NT2/D1 (cell line): ENCODE measurements at regions not wholly inside any gene's neighbourhood (a gene's known extent, or its start where the extent isn't known, plus 50 kb on each side); places are given as distances from the start of the nearest gene placed in this dataset.

Experiments
- DNase-seq: peaks from one replicate; pipeline ENCODE4 v3.0.0-alpha.2; 2011; ENCODE audit warnings: low read depth, low spot score
- H3K27me3 ChIP-seq: 2 replicates; pipeline ENCODE4 v1.6.0; 2011; ENCODE audit warnings: mild to moderate bottlenecking; ENCODE audit not compliant: insufficient read length, insufficient read depth
- H3K36me3 ChIP-seq: 2 replicates; pipeline ENCODE4 v1.6.1; 2011; ENCODE audit warnings: mild to moderate bottlenecking, low read length, mixed read lengths; ENCODE audit not compliant: insufficient read depth, insufficient read length
- H3K4me1 ChIP-seq: 2 replicates; pipeline ENCODE4 v1.5.1; 2011; ENCODE audit not compliant: insufficient read depth, insufficient read length
- H3K4me3 ChIP-seq: 2 replicates; pipeline ENCODE4 v1.5.1; 2011; ENCODE audit warnings: low read depth; ENCODE audit not compliant: insufficient read length
- H3K9ac ChIP-seq: 2 replicates; pipeline ENCODE4 v1.6.0; 2011; ENCODE audit warnings: low read depth; ENCODE audit not compliant: insufficient read length
- H3K9me3 ChIP-seq: 2 replicates; pipeline ENCODE4 v1.5.1; 2011; ENCODE audit warnings: mild to moderate bottlenecking, low read length; ENCODE audit not compliant: insufficient read depth
- SUZ12 ChIP-seq: IDR thresholded peaks from 2 replicates; pipeline ENCODE4 v1.6.1; 2011; ENCODE audit not compliant: insufficient read length, insufficient read depth; ENCODE audit errors: extremely low read depth
- YY1 ChIP-seq: IDR thresholded peaks from 2 replicates; pipeline ENCODE4 v1.6.1; 2011; ENCODE audit not compliant: insufficient read length, insufficient read depth
- ZNF274 ChIP-seq: IDR thresholded peaks from 2 replicates; pipeline ENCODE4 v1.6.1; 2011; ENCODE audit warnings: mild to moderate bottlenecking, low read depth, low read length

DNA sequence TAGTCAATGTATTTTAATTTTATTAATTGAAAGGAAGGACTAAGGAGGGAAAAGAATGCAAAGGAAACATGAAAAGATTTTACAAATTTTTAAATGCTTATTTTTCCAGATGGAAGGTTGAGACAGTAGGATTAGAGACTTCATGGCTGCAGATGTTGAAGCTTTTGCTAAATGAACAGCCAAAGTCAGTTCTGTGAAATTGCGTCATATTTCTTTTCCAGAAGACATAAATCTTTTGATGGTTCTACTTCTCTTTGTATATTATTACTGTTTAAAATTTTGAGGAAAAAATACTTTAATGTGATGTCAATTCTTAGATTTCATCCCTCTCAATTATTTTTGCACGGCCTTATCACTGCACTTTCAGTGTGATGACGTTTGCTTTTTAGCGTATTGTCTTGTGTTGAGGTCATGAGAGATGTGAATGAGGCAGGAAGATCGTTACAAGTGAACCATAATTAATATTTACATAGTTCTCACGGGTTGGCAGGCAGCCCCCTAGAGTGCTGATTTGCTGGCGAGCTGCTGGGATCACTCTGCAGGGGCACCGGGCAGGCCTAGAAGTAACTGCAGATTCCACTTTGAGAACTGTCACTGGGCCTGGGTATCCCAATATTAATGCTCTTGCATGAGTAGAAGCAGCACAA, 158.1 kb downstream of the TBXT start:
- no peak overlapping the region for H3K9ac ChIP-seq
- DNase-seq = no peak
- no peaks in the 10 kb centered on the region for H3K36me3 ChIP-seq
- H3K4me1 ChIP-seq = no peaks in the 10 kb centered on the region
- TF ChIP-seq ZNF274 (no peak), SUZ12 (no peak), YY1 (no peak)
- no peaks in the 10 kb centered on the region for H3K9me3 ChIP-seq
- peaks cover 64% of the 10 kb centered on the region for H3K27me3 ChIP-seq
- H3K4me3 ChIP-seq = no peak overlapping the region

DNA sequence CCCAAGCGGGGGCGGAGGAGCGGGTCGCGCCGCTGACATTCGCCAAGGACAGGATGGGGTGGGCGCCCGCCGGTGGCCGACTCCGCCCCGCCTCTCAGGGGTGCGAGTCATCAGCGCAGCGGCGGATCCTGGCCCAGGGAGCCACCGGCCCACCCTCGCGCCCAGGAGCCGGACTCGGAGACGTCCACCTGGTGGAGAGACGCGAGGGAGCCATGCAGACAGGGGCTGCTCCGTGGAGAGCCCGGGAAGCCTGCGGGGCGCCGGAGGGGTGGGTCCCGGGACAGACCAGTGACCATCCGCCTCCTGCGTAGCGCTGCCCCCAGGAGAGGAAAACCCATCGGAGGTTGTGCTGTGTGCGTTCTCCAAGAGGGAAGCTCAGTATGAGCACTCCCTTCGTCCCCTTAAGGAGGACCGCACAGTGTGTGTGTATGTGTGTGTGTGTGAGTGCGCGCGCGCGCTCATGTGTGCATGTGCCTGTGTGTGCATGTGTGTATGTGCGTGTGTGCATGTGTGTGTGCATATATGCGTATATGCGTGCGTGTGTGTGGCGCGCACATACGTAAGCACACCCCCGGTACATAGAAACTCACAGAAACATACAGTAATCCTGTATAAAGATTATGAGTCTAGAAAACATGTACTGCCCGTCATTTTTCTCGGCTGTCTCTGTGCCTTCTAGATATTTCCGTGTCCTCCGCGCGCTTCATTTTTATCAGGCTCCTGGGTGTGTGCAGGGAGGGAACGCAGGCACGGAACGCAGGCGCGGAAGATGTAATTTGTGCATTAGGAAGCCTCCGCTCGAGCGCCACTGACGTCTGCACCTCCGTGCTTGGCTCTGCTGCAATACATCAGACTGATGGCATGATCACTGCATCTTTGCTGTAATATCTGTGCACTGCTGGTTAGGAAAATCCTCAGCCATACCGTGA, 158.9 kb downstream of the TBXT start:
- TF ChIP-seq ZNF274 = no peak
- no peak for TF ChIP-seq YY1
- no peak for TF ChIP-seq SUZ12
- no peaks in the 10 kb centered on the region for H3K4me1 ChIP-seq
- H3K9ac ChIP-seq = peak overlapping the region; percentile 56
- H3K36me3 ChIP-seq = no peaks in the 10 kb centered on the region
- peaks cover 64% of the 10 kb centered on the region for H3K27me3 ChIP-seq
- H3K4me3 ChIP-seq = peak overlapping the region; percentile 50
- H3K9me3 ChIP-seq = no peaks in the 10 kb centered on the region
- no peak for DNase-seq

DNA sequence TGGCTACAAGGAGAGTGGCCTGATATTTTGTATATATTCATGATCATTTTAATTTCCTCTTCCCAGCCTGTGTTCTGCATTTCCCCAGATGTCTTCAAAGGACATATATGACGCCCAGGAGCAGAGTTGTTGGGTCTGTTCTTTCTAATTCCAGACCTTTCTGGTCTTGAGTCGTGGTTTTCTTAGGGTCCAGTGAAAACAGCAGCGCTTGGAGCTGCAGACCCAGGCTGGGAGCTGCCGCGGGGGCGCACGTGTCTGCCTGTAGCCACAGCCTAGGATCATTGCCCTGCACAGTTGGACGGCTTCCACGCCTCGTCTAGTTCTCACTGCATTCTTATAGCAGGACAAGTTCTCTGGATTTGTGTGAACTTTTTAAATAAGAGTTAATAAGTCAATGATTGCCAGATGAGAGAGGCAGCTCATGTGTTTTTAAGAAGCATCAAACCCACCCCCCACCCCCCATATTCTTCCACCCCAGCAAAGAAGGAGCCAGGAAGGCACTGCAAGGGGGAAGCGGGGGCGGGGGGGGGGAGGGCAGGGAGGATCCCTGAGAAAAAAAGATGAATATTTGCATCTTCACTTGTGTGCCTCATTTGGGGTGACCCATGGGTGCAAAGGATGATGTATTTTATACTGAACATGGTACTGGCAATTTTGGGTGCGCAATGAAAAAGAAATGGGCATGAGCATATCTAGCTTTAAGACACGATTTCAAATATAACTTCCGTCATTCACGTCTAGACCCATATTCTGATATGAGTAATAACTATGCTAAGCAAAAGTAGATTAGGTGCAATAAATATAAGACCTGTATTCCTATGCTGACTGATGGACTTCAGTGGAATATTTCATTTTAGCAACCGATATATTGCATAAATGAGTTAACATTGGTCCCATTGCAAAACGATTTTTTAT, 160.0 kb downstream of the TBXT start:
- peak overlapping the region; percentile 9 for H3K4me3 ChIP-seq
- no peaks in the 10 kb centered on the region for H3K9me3 ChIP-seq
- H3K36me3 ChIP-seq = no peaks in the 10 kb centered on the region
- no peak for DNase-seq
- TF ChIP-seq ZNF274 = no peak
- no peak for TF ChIP-seq YY1
- no peaks in the 10 kb centered on the region for H3K4me1 ChIP-seq
- peaks cover 64% of the 10 kb centered on the region for H3K27me3 ChIP-seq
- H3K9ac ChIP-seq = no peak overlapping the region

DNA sequence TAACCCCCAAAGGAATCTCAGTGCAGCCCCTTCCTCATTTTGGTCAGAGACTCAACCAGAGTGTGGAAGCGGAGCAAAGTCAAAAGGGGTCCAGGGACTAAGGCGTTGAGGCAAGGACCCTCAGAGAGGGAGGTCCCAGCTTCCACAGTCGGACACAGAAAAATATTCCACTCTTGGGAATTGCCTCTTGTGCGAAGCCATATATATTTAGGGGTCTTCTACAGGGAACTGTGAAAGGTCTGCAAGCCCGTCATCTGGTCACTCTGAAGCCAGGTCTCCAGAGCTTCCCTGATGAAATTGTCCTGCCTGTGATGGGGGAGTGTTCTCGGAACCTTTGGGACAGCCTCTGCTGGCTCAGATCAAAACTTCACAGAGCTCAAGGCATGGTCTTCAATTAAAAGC, 160.8 kb downstream of the TBXT start:
- TF ChIP-seq SUZ12 (no peak), ZNF274 (no peak), YY1 (no peak)
- H3K36me3 ChIP-seq = no peaks in the 10 kb centered on the region
- peaks cover 63% of the 10 kb centered on the region for H3K27me3 ChIP-seq

DNA sequence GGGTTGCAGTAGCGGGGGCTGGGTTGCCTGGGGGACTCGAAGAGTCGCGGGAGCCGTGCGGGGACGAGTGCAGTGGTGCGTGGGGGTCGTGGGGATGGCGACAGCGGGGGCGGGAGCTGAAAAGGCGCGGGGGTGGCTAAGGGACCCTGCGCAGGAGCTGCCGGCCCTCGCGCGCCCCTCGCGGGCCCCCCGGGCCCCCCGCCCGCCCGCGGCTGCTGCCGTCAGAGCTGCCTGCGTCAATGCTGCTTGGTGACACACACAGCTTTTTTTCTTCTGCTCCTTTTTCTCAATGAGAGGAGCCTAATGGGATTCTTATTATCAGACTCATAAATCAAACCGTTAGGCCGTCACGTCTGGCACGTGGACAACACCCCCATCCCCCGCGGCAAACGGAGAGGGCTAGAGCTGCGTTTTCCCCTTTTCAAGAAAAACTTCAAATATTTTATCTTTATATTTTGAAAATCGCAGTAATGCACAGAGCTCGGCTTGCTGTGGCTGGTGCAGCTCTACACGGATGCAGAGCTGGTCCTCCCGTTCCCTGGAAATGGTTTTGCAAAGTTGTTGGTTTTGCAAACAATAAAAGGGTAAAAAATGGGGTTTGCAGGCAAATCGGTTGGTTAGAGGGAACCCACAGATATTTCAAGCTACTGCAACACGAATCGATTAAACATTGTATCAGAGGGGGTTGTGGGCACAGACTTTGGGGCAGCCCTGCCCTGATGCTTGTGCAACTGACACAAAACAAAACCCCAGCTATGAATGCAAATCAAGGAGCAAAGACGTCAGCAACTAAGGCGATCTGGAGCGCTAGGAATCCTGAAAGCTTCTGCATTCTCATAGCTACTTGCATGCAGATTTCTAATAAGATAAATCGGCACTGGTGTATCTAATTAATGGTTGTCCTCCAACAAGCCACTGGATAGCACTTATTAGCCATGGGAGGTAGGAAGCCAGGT, 161.4 kb downstream of the TBXT start:
- Histone ChIP-seq H3K4me1 (no peaks in the 10 kb centered on the region), H3K4me3 (no peak overlapping the region), H3K36me3 (no peaks in the 10 kb centered on the region), H3K9me3 (no peaks in the 10 kb centered on the region), H3K9ac (no peak overlapping the region), H3K27me3 (peaks cover 59% of the 10 kb centered on the region)
- DNase-seq = no peak
- TF ChIP-seq YY1 (no peak), ZNF274 (no peak), SUZ12 (peak; percentile 42)

More for the DNA sequence above, 160.8 kb downstream of the TBXT start:
- Histone ChIP-seq H3K4me3 (no peak overlapping the region), H3K9ac (no peak overlapping the region), H3K9me3 (no peaks in the 10 kb centered on the region), H3K4me1 (no peaks in the 10 kb centered on the region)
- no peak for DNase-seq

DNA sequence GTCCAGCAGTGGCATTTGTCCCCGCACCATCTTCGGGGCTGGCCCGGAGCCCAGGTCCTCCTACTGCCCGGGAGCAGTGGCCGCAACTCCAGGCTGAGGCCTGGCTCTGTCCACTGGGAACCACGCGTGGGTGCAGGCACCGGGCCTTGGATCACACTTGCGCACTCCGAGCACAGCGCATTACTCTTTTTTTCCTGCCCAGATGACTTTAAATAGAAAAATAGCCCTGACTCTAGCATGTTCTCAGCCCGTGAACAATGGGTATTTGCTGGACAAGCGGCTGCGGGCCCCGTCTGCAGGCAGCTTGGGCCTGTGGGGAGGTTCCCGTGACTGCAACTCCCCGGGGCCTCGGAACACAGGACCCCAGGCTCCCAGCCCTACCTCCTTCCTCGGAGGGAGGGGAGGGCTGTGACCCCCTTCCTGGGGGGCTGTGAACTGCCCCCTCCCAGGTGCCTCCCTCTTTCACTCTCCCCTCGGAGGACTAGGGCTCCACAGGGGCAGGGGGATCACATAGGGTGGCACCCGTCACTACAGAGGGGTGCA, 162.2 kb downstream of the TBXT start:
- Histone ChIP-seq H3K27me3 (peaks cover 54% of the 10 kb centered on the region), H3K4me1 (no peaks in the 10 kb centered on the region), H3K4me3 (no peak overlapping the region), H3K9ac (no peak overlapping the region), H3K36me3 (no peaks in the 10 kb centered on the region), H3K9me3 (no peaks in the 10 kb centered on the region)
- DNase-seq = no peak
- TF ChIP-seq SUZ12 = no peak
- no peak for TF ChIP-seq YY1
- no peak for TF ChIP-seq ZNF274
